Esophagus squamous epithelium (tissue), 5 donors: ENCODE measurements at regions not wholly inside any gene's neighbourhood (a gene's known extent, or its start where the extent isn't known, plus 50 kb on each side); places are given as distances from the start of the nearest gene placed in this dataset.

ENCODE experiments used
- DNase-seq: peaks from one replicate; lab custom pipeline; 2025; lab: John Stamatoyannopoulos, UW
- H3K27ac ChIP-seq, 4 donors: fragments of 200-600 bp; sonication (generic); one replicate each; pipeline ENCODE4 v1.5.1; 2016 to 2019; ENCODE audit warnings: mild to moderate bottlenecking in 1 of 4
- H3K27me3 ChIP-seq, 4 donors: fragments of 200-600 bp; sonication (generic); 1 replicate in 3 of 4; 2 replicates in 1 of 4; pipeline versions ENCODE4 v1.5.1 to v1.6.0; 2017 to 2021; ENCODE audit warnings: antibody characterized with exemption in 1 of 4
- H3K36me3 ChIP-seq, 3 donors: fragments of 200-600 bp; sonication (generic); one replicate each; pipeline ENCODE4 v1.5.1; 2016 to 2019
- H3K4me1 ChIP-seq, 3 donors: fragments of 200-600 bp; sonication (generic); one replicate each; pipeline ENCODE4 v1.5.1; 2017 to 2019
- H3K4me3 ChIP-seq, 4 donors: fragments of 200-600 bp; sonication (generic); 1 replicate in 3 of 4; 2 replicates in 1 of 4; pipeline ENCODE4 v1.5.1; 2016 to 2019; ENCODE audit warnings: mild to moderate bottlenecking in 2 of 4, moderate library complexity in 1 of 4
- H3K9me3 ChIP-seq, 3 donors: fragments of 200-600 bp; sonication (generic); one replicate each; pipeline ENCODE4 v1.5.1; 2016 to 2019
- CTCF ChIP-seq, 6 experiments: fragments of 450-650 bp in 4 of 6; fragments of 200-600 bp in 2 of 6; sonication (generic) in 2 of 6; IDR thresholded peaks; one replicate each; pipeline ENCODE4 v1.5.1; 2016 to 2019; ENCODE audit warnings: antibody characterized with exemption in 6 of 6, mild to moderate bottlenecking in 4 of 6, moderate library complexity in 4 of 6
- POLR2A ChIP-seq, 4 donors: fragments of 450-650 bp; IDR thresholded peaks; one replicate each; pipeline ENCODE4 v1.6.1; 2017; ENCODE audit warnings: antibody characterized with exemption in 4 of 4, mild to moderate bottlenecking in 4 of 4, moderate library complexity in 3 of 4
- WGBS, 2 donors: methylation state at CpG; one replicate each; pipeline ENCODE4 v1.1.5; 2018; 5-methylcytosine and 5-hydroxymethylcytosine counted together
- intact Hi-C: fragments of 100-400 bp; cut with DNase I; formaldehyde crosslinking; loops from one replicate; pipeline ENCODE4 v1.15.0; 2022
- donor health status: DM: yes; HTN: yes; CAD: no.

- intact Hi-C loops: no loop called here
- H3K36me3 ChIP-seq: no peaks in the 10 kb centered on the region
- peaks cover 0 to 9% (median 4%) of the 10 kb centered on the region in 3 donors for H3K9me3 ChIP-seq
- no peaks in the 10 kb centered on the region for H3K4me1 ChIP-seq
- 75 to 80% methylated on average over 6 of the region's 6 CpGs for WGBS, 2 donors
- no peak for DNase-seq
- TF ChIP-seq CTCF (IDR thresholded peaks at IDR 0.05) (no peak), POLR2A (IDR thresholded peaks at IDR 0.05) (no peak)
- H3K27me3 ChIP-seq: peaks cover 0 to 51% (median 0%) of the 10 kb centered on the region in 4 donors
- no peak overlapping the region for H3K4me3 ChIP-seq
- no peak overlapping the region for H3K27ac ChIP-seq
Measured at GRCh38 chr17:5794881-5795506, 210.7 kb upstream of the NLRP1 start.

- Histone ChIP-seq H3K27ac (no peak overlapping the region), H3K36me3 (no peaks in the 10 kb centered on the region), H3K27me3 (peaks cover 0 to 66% (median 0%) of the 10 kb centered on the region in 4 donors), H3K4me3 (no peak overlapping the region), H3K9me3 (peaks cover 0 to 7% (median 4%) of the 10 kb centered on the region in 3 donors), H3K4me1 (no peaks in the 10 kb centered on the region)
- intact Hi-C loops: no loop called here
- DNase-seq: no peak
- TF ChIP-seq POLR2A (IDR thresholded peaks at IDR 0.05) (no peak), CTCF (IDR thresholded peaks at IDR 0.05) (no peak)
- WGBS, 2 donors: 40 to 50% methylated on average over 12 of the region's 12 CpGs
Measured at GRCh38 chr17:5797447-5798050, 213.2 kb upstream of the NLRP1 start.

GRCh38 chr17:5798094-5798493 is 213.8 kb upstream of the NLRP1 start:
- H3K27ac ChIP-seq: no peak overlapping the region
- no peak for DNase-seq
- peaks cover 0 to 1% (median 0%) of the 10 kb centered on the region in 3 donors for H3K9me3 ChIP-seq
- peaks cover 0 to 71% (median 0%) of the 10 kb centered on the region in 4 donors for H3K27me3 ChIP-seq
- intact Hi-C loops: no loop called here
- H3K4me1 ChIP-seq: no peaks in the 10 kb centered on the region
- H3K36me3 ChIP-seq: no peaks in the 10 kb centered on the region
- WGBS, 2 donors: 45 to 71% methylated on average over 2 of the region's 4 CpGs
- no peak overlapping the region for H3K4me3 ChIP-seq
- no peak for TF ChIP-seq POLR2A (IDR thresholded peaks at IDR 0.05)
- no peak for TF ChIP-seq CTCF (IDR thresholded peaks at IDR 0.05)

- WGBS, 2 donors: 60 to 63% methylated on average over 5 to 9 of the region's 9 CpGs
- peaks cover 0 to 65% (median 0%) of the 10 kb centered on the region in 4 donors for H3K27me3 ChIP-seq
- H3K4me3 ChIP-seq: no peak overlapping the region
- no peak for DNase-seq
- intact Hi-C loops: no loop called here
- no peak for TF ChIP-seq CTCF (IDR thresholded peaks at IDR 0.05)
- no peak for TF ChIP-seq POLR2A (IDR thresholded peaks at IDR 0.05)
- H3K4me1 ChIP-seq: no peaks in the 10 kb centered on the region
- H3K9me3 ChIP-seq: no peaks in the 10 kb centered on the region
- H3K36me3 ChIP-seq: no peaks in the 10 kb centered on the region
- H3K27ac ChIP-seq: no peak overlapping the region
Measured at GRCh38 chr17:5800131-5800530, 215.8 kb upstream of the NLRP1 start.

- Histone ChIP-seq H3K9me3 (no peaks in the 10 kb centered on the region), H3K4me1 (no peaks in the 10 kb centered on the region), H3K36me3 (no peaks in the 10 kb centered on the region), H3K27ac (no peak overlapping the region), H3K27me3 (peaks cover 0 to 69% (median 0%) of the 10 kb centered on the region in 4 donors), H3K4me3 (no peak overlapping the region)
- no peak for DNase-seq
- 57 to 80% methylated on average over 2 to 4 of the region's 7 CpGs for WGBS, 2 donors
- TF ChIP-seq POLR2A (IDR thresholded peaks at IDR 0.05): no peak
- TF ChIP-seq CTCF (IDR thresholded peaks at IDR 0.05): no peak
- intact Hi-C loops: no loop called here
Measured at GRCh38 chr17:5800646-5801045, 216.3 kb upstream of the NLRP1 start.
